ENCODE measurements at regions not wholly inside any gene's neighbourhood (a gene's known extent, or its start where the extent isn't known, plus 50 kb on each side); places are given as distances from the start of the nearest gene placed in this dataset.

DNA sequence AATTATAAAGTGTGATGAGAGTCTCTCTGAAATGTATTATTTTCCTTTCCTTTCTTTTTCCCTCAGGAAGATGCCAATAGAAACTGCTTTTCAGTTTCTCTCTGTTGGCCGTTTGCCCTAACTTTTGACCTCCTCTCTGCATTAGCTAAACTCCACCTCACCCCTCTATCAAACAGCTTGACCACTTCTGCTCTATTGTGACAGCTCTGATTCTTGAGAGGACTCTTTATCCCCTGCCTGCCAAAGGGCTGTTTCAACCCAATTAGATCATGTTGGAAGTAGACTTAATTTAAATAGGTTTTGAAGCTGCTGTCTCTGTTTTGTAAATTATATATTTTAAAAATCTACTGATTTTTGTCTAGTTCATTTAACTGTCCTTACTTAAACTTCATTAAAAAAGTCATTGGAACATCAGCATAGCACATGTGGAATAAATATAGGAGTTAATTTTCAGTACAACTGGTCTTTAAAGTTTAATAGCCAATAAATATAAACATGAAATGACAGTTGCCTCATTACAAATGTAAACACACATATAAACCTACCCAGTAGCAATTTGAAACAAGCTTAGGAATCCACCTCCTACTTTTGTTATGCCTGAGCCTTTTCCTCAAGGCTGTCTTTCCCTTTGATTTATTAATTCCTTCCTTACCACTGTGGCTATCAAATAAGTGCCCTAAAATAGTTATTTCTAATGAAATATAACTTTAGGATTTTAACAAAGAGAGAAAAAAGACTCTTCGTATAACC, 152.0 kb downstream of the CHRM3 start:
- TF ChIP-seq GTF2I (CRISPR knock-in tag; conservative IDR thresholded peaks at IDR 0.05) (no peak), ZNF263 (CRISPR knock-in tag; IDR thresholded peaks at IDR 0.05; ENCODE audit: low read depth) (no peak)
- TF ChIP-seq, protein P1, sequence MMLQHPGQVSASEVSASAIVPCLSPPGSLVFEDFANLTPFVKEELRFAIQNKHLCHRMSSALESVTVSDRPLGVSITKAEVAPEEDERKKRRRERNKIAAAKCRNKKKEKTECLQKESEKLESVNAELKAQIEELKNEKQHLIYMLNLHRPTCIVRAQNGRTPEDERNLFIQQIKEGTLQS (CRISPR knock-in tag; conservative IDR thresholded peaks at IDR 0.05), result no peak
- TF ChIP-seq, protein P2, sequence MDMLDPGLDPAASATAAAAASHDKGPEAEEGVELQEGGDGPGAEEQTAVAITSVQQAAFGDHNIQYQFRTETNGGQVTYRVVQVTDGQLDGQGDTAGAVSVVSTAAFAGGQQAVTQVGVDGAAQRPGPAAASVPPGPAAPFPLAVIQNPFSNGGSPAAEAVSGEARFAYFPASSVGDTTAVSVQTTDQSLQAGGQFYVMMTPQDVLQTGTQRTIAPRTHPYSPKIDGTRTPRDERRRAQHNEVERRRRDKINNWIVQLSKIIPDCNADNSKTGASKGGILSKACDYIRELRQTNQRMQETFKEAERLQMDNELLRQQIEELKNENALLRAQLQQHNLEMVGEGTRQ (CRISPR knock-in tag; IDR thresholded peaks at IDR 0.05), result no peak
- POLR2A ChIA-PET, result no interaction called here
- Mint-ChIP-seq H3K27ac (no peak overlapping the region), H3K4me3 (no peak overlapping the region), H3K36me3 (no peaks in the 10 kb centered on the region), H3K4me1 (peaks cover 27% of the 10 kb centered on the region), H3K27me3 (ENCODE audit: low read depth) (no peaks in the 10 kb centered on the region), H3K9me3 (peaks cover 6% of the 10 kb centered on the region)
- CTCF ChIA-PET, result interaction anchor here (0.9 kb wide), 1 partner anchor 360 kb away, joined by 3 read pairs; no protein-coding TSS in a partner anchor
- ATAC-seq (peak; percentile 74), DNase-seq (ENCODE audit: low spot score) (no peak)

DNA sequence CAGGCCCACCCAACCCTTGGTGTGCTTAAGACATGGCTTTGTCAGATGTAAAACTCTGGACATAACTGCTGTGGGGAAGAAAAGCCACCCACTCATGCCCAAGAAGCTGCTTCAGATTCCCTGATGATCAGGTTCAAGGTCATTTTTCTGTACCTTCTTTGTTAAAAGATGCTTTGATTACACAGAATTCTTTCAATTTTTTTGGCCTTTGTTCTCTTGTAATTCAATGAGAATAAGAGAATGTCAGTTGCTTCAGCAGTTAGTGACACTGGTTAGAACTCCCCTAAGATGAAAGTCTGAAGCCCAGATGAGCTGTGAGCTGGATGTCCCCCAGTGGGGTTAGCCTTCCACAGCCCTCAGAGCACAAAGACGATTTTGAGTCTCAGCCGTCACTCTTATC, 152.7 kb downstream of the CHRM3 start:
- DNase-seq (ENCODE audit: low spot score) (no peak), ATAC-seq (no peak)
- peaks cover 6% of the 10 kb centered on the region for H3K9me3 Mint-ChIP-seq
- H3K36me3 Mint-ChIP-seq, result no peaks in the 10 kb centered on the region
- peaks cover 27% of the 10 kb centered on the region for H3K4me1 Mint-ChIP-seq
- H3K27ac Mint-ChIP-seq, result no peak overlapping the region
- no peaks in the 10 kb centered on the region for H3K27me3 Mint-ChIP-seq (ENCODE audit: low read depth)
- ChIA-PET POLR2A (no interaction called here), CTCF (interaction anchor here (0.6 to 0.9 kb wide), 2 partner anchors 359 to 396 kb away, joined by 3 read pairs; no protein-coding TSS in a partner anchor)
- no peak overlapping the region for H3K4me3 Mint-ChIP-seq
- TF ChIP-seq, protein P3, sequence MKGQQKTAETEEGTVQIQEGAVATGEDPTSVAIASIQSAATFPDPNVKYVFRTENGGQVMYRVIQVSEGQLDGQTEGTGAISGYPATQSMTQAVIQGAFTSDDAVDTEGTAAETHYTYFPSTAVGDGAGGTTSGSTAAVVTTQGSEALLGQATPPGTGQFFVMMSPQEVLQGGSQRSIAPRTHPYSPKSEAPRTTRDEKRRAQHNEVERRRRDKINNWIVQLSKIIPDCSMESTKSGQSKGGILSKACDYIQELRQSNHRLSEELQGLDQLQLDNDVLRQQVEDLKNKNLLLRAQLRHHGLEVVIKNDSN (CRISPR knock-in tag; IDR thresholded peaks at IDR 0.05), result no peak
- TF ChIP-seq GRHL2 (CRISPR knock-in tag; IDR thresholded peaks at IDR 0.05; ENCODE audit: insufficient replicate concordance, severe bottlenecking) (no peak), ELF4 (CRISPR knock-in tag; IDR thresholded peaks at IDR 0.05; ENCODE audit: low read depth) (no peak), ETV6 (CRISPR knock-in tag; IDR thresholded peaks at IDR 0.05) (no peak), FOXK1 (CRISPR knock-in tag; IDR thresholded peaks at IDR 0.05) (no peak), NR3C1 (CRISPR knock-in tag; conservative IDR thresholded peaks at IDR 0.05; ENCODE audit: low read depth) (no peak), ZNF219 (CRISPR knock-in tag; IDR thresholded peaks at IDR 0.05; ENCODE audit: borderline replicate concordance) (no peak), ATF1 (CRISPR knock-in tag; IDR thresholded peaks at IDR 0.05) (no peak), SP1 (CRISPR knock-in tag; conservative IDR thresholded peaks at IDR 0.05) (no peak), NFYB (CRISPR knock-in tag; conservative IDR thresholded peaks at IDR 0.05; ENCODE audit: low read depth) (no peak)
- TF ChIP-seq, protein P4, sequence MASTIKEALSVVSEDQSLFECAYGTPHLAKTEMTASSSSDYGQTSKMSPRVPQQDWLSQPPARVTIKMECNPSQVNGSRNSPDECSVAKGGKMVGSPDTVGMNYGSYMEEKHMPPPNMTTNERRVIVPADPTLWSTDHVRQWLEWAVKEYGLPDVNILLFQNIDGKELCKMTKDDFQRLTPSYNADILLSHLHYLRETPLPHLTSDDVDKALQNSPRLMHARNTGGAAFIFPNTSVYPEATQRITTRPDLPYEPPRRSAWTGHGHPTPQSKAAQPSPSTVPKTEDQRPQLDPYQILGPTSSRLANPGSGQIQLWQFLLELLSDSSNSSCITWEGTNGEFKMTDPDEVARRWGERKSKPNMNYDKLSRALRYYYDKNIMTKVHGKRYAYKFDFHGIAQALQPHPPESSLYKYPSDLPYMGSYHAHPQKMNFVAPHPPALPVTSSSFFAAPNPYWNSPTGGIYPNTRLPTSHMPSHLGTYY (CRISPR knock-in tag; IDR thresholded peaks at IDR 0.05), result no peak
- TF ChIP-seq, protein P5, sequence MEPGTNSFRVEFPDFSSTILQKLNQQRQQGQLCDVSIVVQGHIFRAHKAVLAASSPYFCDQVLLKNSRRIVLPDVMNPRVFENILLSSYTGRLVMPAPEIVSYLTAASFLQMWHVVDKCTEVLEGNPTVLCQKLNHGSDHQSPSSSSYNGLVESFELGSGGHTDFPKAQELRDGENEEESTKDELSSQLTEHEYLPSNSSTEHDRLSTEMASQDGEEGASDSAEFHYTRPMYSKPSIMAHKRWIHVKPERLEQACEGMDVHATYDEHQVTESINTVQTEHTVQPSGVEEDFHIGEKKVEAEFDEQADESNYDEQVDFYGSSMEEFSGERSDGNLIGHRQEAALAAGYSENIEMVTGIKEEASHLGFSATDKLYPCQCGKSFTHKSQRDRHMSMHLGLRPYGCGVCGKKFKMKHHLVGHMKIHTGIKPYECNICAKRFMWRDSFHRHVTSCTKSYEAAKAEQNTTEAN (CRISPR knock-in tag; IDR thresholded peaks at IDR 0.05), result no peak

DNA sequence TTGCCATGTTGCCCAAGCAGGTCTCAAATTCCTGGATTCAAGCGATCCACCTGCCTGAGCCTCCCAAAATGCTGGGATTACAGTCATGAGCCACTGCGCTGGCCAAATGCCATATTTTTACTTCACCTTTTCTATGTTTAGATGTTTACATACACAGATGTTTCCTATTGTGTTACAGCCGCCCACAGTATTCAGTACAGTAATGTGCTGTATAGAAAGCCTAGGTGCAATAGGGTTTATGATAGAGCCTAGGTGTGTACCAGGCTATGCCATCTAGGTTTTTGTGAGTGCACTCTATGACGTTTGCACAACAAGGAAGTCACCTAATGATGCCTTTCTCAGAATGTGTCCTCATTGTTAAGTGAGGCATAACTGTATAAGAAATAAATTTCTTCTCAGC, 153.4 kb downstream of the CHRM3 start:
- Mint-ChIP-seq H3K36me3 (no peaks in the 10 kb centered on the region), H3K27ac (no peak overlapping the region), H3K27me3 (ENCODE audit: low read depth) (no peaks in the 10 kb centered on the region), H3K4me1 (peaks cover 27% of the 10 kb centered on the region), H3K9me3 (peaks cover 6% of the 10 kb centered on the region), H3K4me3 (no peak overlapping the region)
- ChIA-PET POLR2A (no interaction called here), CTCF (interaction anchor here (0.6 kb wide), 1 partner anchor 395 kb away, joined by 3 read pairs; no protein-coding TSS in a partner anchor)
- TF ChIP-seq SMAD4 (CRISPR knock-in tag; IDR thresholded peaks at IDR 0.05) (no peak), FOXJ3 (CRISPR knock-in tag; IDR thresholded peaks at IDR 0.05; ENCODE audit: borderline replicate concordance) (no peak), CBFB (CRISPR knock-in tag; IDR thresholded peaks at IDR 0.05; ENCODE audit: low read depth) (no peak), ETV6 (CRISPR knock-in tag; IDR thresholded peaks at IDR 0.05) (no peak), EMX1 (CRISPR knock-in tag; IDR thresholded peaks at IDR 0.05) (no peak), IRF2 (CRISPR knock-in tag; IDR thresholded peaks at IDR 0.05; ENCODE audit: borderline replicate concordance, low read depth) (no peak), ZNF423 (CRISPR knock-in tag; IDR thresholded peaks at IDR 0.05) (no peak), ZNF396 (CRISPR knock-in tag; IDR thresholded peaks at IDR 0.05; ENCODE audit: borderline replicate concordance) (no peak)
- TF ChIP-seq, protein P6, sequence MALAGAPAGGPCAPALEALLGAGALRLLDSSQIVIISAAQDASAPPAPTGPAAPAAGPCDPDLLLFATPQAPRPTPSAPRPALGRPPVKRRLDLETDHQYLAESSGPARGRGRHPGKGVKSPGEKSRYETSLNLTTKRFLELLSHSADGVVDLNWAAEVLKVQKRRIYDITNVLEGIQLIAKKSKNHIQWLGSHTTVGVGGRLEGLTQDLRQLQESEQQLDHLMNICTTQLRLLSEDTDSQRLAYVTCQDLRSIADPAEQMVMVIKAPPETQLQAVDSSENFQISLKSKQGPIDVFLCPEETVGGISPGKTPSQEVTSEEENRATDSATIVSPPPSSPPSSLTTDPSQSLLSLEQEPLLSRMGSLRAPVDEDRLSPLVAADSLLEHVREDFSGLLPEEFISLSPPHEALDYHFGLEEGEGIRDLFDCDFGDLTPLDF (CRISPR knock-in tag; IDR thresholded peaks at IDR 0.05), result no peak
- DNase-seq (ENCODE audit: low spot score) (no peak), ATAC-seq (no peak)

Measured in WTC11 (cell line).